Loucy (cell line): ENCODE measurements at regions not wholly inside any gene's neighbourhood (a gene's known extent, or its start where the extent isn't known, plus 50 kb on each side); places are given as distances from the start of the nearest gene placed in this dataset.

Experiments
- EZH2phosphoT487 ChIP-seq: fragments of 200-600 bp; IDR thresholded peaks from 2 replicates; pipeline ENCODE4 v1.6.1; 2018; ENCODE audit warnings: antibody characterized with exemption, mild to moderate bottlenecking, moderate library complexity, borderline replicate concordance
- TF ChIP-seq, protein P1 (sequence below): fragments of 200-600 bp; sonication (generic); conservative IDR thresholded peaks from 2 replicates; pipeline ENCODE4 v1.5.1; 2014; ENCODE audit warnings: mild to moderate bottlenecking, antibody characterized with exemption, low read length

DNA sequence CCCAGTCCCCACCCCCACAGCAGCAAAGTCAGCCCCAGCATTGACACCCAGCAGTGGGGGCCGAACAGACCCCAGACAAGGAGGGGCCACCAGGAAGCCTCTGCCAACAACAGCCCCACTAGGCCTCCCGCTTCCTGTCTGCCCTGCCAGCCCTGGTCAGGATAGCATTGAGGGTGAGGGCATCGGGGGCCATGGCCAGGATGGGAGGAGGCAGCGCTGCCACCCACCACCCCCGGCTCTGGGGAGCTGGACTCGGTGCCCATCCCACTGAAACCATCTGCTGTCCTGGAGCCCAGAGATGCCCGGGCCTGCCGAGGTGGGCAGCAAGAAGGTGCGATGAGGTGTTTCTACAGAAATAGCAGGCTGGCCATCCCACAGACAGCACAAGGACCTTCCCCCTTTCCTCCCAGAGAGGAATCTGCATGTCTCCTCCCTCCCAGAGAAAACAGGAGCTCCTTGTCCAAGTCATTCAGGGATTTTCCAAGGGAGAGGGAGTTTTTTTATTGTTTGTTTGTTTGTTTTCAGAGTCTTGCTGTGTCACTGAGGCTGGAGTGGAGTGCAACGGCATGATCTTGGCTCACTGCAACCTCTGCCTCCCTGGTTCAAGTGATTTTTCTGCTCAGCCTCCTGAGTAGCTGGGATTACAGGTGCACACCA lies 62.1 kb upstream of the BHLHE23 start:
- TF ChIP-seq, protein P1, sequence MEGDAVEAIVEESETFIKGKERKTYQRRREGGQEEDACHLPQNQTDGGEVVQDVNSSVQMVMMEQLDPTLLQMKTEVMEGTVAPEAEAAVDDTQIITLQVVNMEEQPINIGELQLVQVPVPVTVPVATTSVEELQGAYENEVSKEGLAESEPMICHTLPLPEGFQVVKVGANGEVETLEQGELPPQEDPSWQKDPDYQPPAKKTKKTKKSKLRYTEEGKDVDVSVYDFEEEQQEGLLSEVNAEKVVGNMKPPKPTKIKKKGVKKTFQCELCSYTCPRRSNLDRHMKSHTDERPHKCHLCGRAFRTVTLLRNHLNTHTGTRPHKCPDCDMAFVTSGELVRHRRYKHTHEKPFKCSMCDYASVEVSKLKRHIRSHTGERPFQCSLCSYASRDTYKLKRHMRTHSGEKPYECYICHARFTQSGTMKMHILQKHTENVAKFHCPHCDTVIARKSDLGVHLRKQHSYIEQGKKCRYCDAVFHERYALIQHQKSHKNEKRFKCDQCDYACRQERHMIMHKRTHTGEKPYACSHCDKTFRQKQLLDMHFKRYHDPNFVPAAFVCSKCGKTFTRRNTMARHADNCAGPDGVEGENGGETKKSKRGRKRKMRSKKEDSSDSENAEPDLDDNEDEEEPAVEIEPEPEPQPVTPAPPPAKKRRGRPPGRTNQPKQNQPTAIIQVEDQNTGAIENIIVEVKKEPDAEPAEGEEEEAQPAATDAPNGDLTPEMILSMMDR, result no peak
- TF ChIP-seq EZH2phosphoT487, result no peak
